ENCODE measurements at regions not wholly inside any gene's neighbourhood (a gene's known extent, or its start where the extent isn't known, plus 50 kb on each side); places are given as distances from the start of the nearest gene placed in this dataset.

GRCh38 chr1:239209591-239209990, 176.8 kb upstream of the CHRM3 start:
- DNase-seq: no peak

- no peak for DNase-seq
Measured at GRCh38 chr1:239204401-239204800, 182.0 kb upstream of the CHRM3 start.

- no peak for DNase-seq
Measured at GRCh38 chr1:239197871-239198270, 188.5 kb upstream of the CHRM3 start.

GRCh38 chr1:239189998-239190512, 196.3 kb upstream of the CHRM3 start:
- no peak for DNase-seq

- no peak for DNase-seq
Measured at GRCh38 chr1:239186487-239186886, 199.9 kb upstream of the CHRM3 start.

GRCh38 chr1:239185245-239185619, 201.1 kb upstream of the CHRM3 start:
- no peak for DNase-seq

GRCh38 chr1:239184561-239185244, 201.7 kb upstream of the CHRM3 start:
- DNase-seq: no peak

- DNase-seq: no peak
Measured at GRCh38 chr1:239178961-239179360, 207.4 kb upstream of the CHRM3 start.

GRCh38 chr1:239174880-239175279, 211.5 kb upstream of the CHRM3 start:
- no peak for DNase-seq

GRCh38 chr1:239170828-239171227, 215.5 kb upstream of the CHRM3 start:
- DNase-seq: no peak

- no peak for DNase-seq
Measured at GRCh38 chr1:239169276-239169675, 217.1 kb upstream of the CHRM3 start.

- DNase-seq: no peak
Measured at GRCh38 chr1:239164451-239165180, 221.8 kb upstream of the CHRM3 start.

- peak; percentile 60 for DNase-seq
Measured at GRCh38 chr1:239155466-239156091, 230.8 kb upstream of the CHRM3 start.

- DNase-seq: no peak
Measured at GRCh38 chr1:239151937-239152336, 234.4 kb upstream of the CHRM3 start.

- DNase-seq: no peak
Measured at GRCh38 chr1:239140968-239141367, 245.4 kb upstream of the CHRM3 start.

- no peak for DNase-seq
Measured at GRCh38 chr1:239139801-239140200, 246.6 kb upstream of the CHRM3 start.

- no peak for DNase-seq
Measured at GRCh38 chr1:239128541-239128940, 257.8 kb upstream of the CHRM3 start.

- DNase-seq: no peak
Measured at GRCh38 chr1:239126884-239127283, 259.5 kb upstream of the CHRM3 start.

- DNase-seq: no peak
Measured at GRCh38 chr1:239125893-239126292, 260.5 kb upstream of the CHRM3 start.

GRCh38 chr1:239125027-239125426, 261.3 kb upstream of the CHRM3 start:
- DNase-seq: no peak

GRCh38 chr1:239123260-239123659, 263.1 kb upstream of the CHRM3 start:
- no peak for DNase-seq

GRCh38 chr1:239112101-239112935, 274.1 kb upstream of the CHRM3 start:
- no peak for DNase-seq

GRCh38 chr1:239107676-239108075, 278.7 kb upstream of the CHRM3 start:
- DNase-seq: no peak

Data from DMS 273 treated with DMSO at 0.1 percent for 48 hours (cell line).